ENCODE measurements at regions not wholly inside any gene's neighbourhood (a gene's known extent, or its start where the extent isn't known, plus 50 kb on each side); places are given as distances from the start of the nearest gene placed in this dataset.
"Not testable (repeated sequence)": the region's sequence is repeated elsewhere in the genome, so short reads cannot be mapped to it uniquely, and the experiment has no call there.

GRCh38 chr18:56000041-56000440, 412.0 kb upstream of the TCF4 start:
- DNase-seq: no peak

GRCh38 chr18:55999641-56000040, 411.6 kb upstream of the TCF4 start:
- DNase-seq: no peak

GRCh38 chr18:55998801-55999385, 410.9 kb upstream of the TCF4 start:
- DNase-seq: no peak

- no peak for DNase-seq
These were observed 410.1 kb upstream of the TCF4 start for GRCh38 chr18:55998071-55998522.

- DNase-seq: no peak
These were observed 409.2 kb upstream of the TCF4 start for GRCh38 chr18:55997151-55997561.

- DNase-seq: no peak
These were observed 408.7 kb upstream of the TCF4 start for GRCh38 chr18:55996717-55997116.

- no peak for DNase-seq
These were observed 402.2 kb upstream of the TCF4 start for GRCh38 chr18:55990186-55990585.

- DNase-seq: no peak
These were observed 400.5 kb upstream of the TCF4 start for GRCh38 chr18:55988537-55988936.

DNA sequence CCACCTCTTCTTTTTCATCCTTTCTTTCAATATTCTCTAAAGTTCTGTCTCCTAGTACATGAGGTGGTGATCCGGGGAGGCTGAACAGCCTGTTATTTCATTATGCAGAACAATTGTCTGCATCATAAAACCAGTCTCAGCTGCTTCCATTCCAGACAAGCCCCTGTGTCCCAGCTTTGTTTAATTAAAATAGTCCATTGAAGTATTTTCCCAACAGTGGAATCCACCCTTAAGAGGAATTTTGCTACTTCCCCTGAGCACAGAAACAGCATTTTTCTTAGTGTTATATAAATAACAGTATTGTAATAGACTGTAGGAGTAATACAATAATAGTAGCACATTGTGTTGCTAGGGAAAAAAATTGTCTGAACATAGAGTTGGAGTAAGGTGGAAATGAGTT, 395.4 kb upstream of the TCF4 start:
- no peak for DNase-seq

DNA sequence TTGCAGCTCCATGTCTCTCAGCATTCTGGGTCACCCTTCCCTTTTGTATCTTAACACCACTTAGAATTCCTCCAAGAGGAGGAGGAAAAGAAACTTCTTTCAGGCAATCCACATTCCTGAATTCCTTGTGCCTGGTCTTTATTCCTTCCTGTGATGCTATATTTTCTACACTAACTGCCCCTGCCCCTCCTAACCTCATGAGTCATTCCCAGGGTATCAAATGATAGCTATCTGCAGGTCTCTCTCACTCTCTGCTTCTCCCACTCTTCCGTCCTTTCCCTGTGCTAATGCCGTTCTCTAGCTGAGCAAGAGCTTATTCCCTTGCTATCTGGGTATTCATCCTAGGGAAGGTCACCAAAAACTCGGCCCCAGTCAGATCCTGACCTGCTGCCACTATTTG, 395.0 kb upstream of the TCF4 start:
- no peak for DNase-seq

DNA sequence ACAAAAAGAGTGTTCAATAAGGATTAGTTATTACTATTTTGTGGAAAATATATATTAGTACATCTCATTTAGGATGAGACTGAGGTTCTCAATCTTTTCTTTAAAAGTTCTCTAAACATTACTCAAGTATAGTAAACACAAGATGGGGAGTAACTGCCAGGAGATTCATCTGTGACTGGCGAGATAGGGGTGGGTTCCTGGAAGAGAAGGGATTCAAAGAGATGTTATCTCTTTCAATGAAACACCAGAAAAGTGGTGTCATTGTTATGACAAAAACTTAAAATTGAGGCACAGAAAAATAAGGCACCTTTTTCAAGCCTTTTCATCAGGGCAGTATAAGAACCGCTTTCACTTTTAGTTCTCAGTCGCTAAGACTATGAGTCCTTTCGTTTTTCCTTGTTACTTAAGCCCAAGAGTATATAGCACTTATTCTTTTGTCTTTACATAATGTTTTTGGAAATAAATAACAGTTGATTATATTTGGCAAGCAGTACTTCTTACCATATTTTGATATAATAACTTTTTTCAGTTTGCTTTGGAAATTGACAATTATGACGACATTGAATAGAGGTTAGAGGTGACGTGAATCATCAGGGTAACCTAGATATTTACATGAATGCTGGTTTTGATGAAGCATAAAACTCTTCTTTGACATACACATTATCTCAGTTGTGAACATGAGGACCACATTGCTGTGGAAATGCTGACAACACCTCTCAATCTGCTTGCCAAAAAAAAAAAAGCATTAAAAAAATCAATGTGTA, 393.9 kb upstream of the TCF4 start:
- DNase-seq: no peak

DNA sequence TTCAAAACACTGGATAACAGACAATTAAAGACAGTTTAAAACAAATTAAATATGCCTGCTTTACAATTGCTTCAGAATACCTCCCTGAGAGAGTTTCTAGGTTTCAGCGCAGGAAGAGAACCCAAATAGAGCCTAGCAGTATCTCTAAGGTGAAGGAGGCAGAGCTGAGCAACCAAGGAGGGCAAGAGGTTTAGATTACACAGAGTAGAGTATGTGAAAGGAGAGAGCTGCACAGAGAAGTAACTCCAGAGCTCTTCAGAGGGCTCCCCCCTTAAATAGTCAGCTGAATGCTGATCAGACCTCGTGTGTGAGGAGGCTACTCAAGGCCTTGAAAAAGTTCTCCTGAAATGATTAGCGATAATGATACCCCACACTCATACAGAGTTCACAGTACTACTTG, 386.5 kb upstream of the TCF4 start:
- no peak for DNase-seq

GRCh38 chr18:55968550-55968949, 380.6 kb upstream of the TCF4 start:
- DNase-seq: no peak

GRCh38 chr18:55967019-55967418, 379.0 kb upstream of the TCF4 start:
- no peak for DNase-seq

DNA sequence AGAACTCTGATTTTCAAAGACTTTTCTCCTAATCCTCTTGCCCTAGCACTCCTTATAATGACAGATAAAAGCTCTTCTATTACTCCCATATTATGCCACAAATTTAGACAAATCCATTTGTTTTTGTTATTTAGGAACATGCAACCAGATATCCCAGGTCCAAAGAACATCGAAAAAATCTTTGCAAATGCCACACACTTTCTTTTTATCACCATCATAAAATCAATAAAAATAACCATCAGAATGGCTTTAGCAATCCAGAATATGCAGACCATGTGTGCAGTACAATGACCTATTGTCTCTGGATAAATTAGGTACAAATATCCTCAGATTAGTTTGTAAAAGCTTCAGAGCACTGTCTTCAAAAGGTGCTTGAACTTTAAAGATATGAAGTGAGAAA, 376.2 kb upstream of the TCF4 start:
- no peak for DNase-seq

DNA sequence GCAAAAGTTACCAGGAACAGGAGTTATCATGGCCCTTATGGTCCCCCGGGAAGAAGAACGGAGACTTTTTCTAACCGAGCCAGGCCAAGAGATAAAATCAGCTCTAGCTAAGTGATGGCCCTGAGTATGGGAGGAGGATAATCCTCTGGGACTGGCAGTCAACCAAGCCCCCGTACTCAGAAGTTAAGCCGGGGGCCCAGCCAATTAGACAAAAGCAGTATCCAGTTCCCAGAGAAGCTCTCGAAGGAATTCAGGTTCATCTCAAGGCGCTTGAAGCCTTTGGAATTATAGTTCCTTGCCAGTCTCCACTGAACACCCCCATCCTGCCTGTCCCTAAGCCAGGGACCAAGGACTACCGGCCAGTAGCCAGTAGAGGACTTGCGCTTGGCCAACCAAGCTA, 365.3 kb upstream of the TCF4 start:
- DNase-seq: no peak

GRCh38 chr18:55951738-55952137, 363.7 kb upstream of the TCF4 start:
- not testable (repeated sequence) for DNase-seq

DNA sequence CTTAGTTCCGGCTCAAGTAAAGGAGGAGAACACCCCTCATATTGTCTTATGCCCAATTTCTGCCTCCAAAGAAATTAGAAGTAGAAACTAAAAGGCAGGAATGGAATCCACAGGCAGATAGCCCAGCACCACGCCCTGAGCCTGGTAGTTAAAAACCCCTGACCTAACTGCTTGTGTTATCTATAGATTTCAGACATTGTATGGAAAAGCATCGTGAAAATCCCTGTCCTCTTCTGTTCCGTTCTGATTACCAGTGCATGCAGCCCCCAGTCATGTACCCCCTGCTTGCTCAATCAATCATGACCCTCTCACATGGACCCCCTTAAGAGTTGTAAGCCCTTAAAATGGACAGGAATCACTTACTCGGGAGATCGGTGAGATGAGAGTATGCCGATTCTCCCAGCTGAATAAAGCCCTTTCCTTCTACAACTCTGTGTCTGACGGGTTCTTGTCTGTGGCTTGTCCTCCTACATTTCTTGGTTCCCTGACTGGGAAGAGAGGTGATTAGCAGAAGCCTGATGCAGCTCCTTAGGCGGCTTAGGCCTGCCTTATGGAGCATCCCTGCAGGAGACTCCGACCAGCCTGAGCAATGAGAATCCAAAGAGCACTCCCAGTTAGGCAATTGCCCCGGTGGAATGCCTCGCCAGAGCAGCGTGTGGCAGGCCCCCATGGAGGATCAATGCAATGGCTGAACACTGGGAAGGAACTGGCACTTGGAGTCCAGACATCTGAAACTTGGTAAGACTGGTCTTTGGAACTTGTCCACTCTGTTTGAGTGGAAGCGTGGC, 362.6 kb upstream of the TCF4 start:
- no peak for DNase-seq

DNA sequence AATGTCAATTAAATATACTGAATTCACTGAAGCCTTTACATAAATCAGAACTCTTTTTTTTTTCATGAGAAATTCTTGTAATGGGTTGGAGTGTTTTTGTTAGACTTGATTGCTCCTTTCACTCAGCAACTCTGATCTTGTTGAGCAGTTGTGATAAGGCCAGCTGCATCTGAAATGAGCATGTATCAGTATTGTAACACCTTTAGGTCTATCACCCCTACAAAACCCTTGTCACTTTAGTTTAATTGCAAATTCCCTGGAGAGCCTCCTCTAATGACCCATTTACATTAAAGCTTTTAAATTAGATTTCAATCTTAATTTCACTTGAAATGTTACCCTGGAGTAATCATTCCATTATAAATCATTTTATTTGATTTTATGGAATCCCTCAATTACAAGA, 346.8 kb upstream of the TCF4 start:
- DNase-seq: no peak

DNA sequence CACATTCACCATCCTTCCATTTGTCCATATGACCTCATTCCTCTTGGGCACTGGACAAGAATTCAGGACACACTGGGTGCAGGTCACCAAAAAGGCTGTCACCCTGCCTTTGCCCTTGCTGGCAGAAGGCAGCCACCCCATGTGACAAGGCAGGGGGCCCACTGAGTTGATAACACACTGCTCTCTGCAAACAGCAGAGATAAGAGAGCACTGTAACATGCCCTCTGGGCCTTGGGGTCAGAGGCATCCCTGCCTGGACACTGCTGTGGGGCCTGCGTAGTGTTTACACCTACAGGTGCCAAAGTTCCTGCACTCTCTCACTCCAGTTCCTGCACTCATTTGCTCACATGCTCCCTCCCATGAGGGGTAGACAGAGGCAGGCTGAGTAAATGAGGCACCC, 344.7 kb upstream of the TCF4 start:
- no peak for DNase-seq

GRCh38 chr18:55927831-55928230, 339.8 kb upstream of the TCF4 start:
- DNase-seq: no peak

DNA sequence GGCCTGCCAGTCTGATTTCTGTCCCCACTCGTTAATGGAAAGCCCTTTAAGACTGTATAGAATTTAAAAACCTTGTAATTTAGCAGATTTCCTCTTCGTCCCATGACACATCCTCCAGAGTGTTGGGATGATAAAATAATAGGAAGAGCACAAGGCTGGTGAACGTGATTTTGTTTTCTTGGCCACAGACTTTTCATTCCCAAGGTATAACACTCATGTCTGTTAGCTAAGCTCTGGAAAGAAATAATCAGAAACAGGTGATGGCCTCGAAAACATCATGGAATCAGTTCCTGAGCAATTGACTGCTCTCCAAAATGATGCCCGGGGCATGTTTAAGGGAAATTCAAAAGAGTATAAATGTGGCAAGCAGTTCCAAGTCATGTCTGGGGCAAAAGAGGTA, 337.8 kb upstream of the TCF4 start:
- DNase-seq: no peak

DNA sequence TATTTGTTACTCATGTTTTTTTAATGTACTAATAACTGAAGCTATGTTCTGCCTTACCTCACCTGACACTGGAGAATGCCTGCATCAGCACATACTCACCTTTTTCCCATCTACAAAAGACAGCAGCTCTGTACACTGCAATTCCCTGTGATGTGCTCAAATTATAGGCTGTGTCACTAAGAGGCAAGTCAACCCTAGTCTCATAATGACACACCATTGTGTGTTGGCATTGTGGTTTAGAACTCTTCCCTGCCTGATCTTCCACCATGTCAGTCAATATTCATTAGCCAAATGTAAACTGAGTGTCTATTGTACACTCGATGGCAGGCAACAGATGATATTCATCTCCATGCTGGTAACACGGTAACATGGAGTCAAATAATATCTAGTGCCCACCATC, 332.1 kb upstream of the TCF4 start:
- no peak for DNase-seq

GRCh38 chr18:55918444-55918843, 330.5 kb upstream of the TCF4 start:
- no peak for DNase-seq

Measured in CD4-positive, alpha-beta T cell treated with Interleukin-21 for 1 hour (primary cell).